HUES48 (cell line): ENCODE measurements at regions not wholly inside any gene's neighbourhood (a gene's known extent, or its start where the extent isn't known, plus 50 kb on each side); places are given as distances from the start of the nearest gene placed in this dataset.
"Not testable (repeated sequence)": the region's sequence is repeated elsewhere in the genome, so short reads cannot be mapped to it uniquely, and the experiment has no call there.

Experiments
- H3K27ac ChIP-seq: one replicate; pipeline ENCODE4 v1.7.0; 2013; ENCODE audit warnings: low read depth, low read length, inconsistent platforms
- H3K27me3 ChIP-seq: 2 replicates; pipeline ENCODE4 v1.6.1; 2013; ENCODE audit warnings: mild to moderate bottlenecking, low read length; ENCODE audit not compliant: control insufficient read depth, insufficient read depth
- H3K36me3 ChIP-seq: 2 replicates; pipeline ENCODE4 v1.6.1; 2013; ENCODE audit warnings: low read length; ENCODE audit not compliant: control insufficient read depth, insufficient read depth
- H3K4me1 ChIP-seq: 2 replicates; pipeline ENCODE4 v1.6.1; 2013; ENCODE audit warnings: mild to moderate bottlenecking, low read length; ENCODE audit not compliant: control insufficient read depth, insufficient read depth
- H3K4me3 ChIP-seq: 2 replicates; pipeline ENCODE4 v1.5.1; 2013; ENCODE audit warnings: mild to moderate bottlenecking, low read depth, low read length
- H3K9ac ChIP-seq: 2 replicates; pipeline ENCODE4 v1.6.1; 2013; ENCODE audit warnings: mild to moderate bottlenecking, low read depth, low read length, moderate library complexity
- H3K9me3 ChIP-seq: 2 replicates; pipeline ENCODE4 v1.6.1; 2013; ENCODE audit warnings: low read length; ENCODE audit not compliant: control insufficient read depth, insufficient read depth

DNA sequence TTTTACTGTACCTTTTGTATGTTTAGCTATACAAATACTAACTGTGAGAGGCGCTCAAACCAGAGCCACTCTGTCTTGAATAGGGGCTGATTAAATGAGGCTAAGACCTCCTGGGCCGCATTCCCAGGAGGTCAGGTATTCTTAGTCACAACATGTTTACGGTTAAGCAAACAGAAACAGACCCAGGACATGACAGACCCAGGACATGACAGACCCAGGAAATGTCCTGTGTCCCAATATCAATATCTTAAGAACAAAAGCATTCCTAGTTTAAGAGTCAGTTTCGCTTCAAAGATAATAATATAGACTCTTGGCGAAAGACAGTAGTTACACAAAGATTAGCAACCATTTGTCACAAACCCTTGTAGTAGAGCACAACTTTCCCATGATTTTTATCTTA, 304.5 kb downstream of the CCSER2 start:
- Histone ChIP-seq H3K27me3 (no peaks in the 10 kb centered on the region), H3K9ac (no peak overlapping the region), H3K36me3 (no peaks in the 10 kb centered on the region), H3K27ac (peak overlapping the region; percentile 77), H3K9me3 (no peaks in the 10 kb centered on the region), H3K4me3 (no peak overlapping the region), H3K4me1 (peaks cover 8% of the 10 kb centered on the region; the same call in 1 of the 2 replicates)

DNA sequence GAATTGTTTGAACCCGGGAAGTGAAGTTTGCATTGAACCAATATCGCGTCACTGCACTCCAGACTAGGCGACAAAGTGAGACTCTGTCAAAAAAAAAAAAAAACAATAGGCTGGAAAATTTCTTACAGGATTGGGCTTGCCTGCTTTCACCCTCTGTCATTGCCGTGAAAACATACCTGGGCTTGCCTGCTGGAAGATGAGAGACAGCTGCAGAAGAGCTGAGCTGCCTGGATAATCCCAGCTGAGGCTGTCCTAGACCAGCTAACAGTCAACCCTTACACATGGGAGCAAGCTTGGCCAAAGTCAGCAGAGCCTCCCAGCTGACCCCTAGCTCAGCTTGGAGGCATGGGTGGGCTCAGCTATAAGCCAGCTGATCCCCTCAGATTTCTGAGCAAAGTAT, 306.2 kb downstream of the CCSER2 start:
- H3K4me3 ChIP-seq: no peak overlapping the region
- no peak overlapping the region for H3K9ac ChIP-seq
- H3K27ac ChIP-seq: no peak overlapping the region
- no peaks in the 10 kb centered on the region for H3K9me3 ChIP-seq
- H3K36me3 ChIP-seq: no peaks in the 10 kb centered on the region
- H3K27me3 ChIP-seq: no peaks in the 10 kb centered on the region
- H3K4me1 ChIP-seq: peaks cover 8% of the 10 kb centered on the region; the same call in 1 of the 2 replicates

DNA sequence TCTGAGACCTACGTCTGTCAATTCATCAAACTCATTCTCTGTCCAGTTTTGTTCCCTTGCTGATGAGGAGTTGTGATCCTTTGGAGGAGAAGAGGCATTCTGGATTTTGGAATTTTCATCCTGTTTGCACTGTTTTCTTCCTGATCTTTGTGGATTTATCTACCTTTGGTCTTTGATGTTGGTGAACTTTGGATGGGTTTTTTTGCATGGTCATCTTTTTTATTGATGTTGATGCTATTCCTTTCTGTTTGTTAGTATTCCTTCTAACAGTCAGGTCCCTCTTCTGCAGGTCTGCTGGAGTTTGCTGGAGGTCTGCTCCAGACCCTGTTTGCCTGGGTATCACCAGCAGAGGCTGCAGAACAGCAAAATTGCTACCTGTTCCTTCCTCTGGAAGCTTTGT, 322.2 kb downstream of the CCSER2 start:
- H3K9ac ChIP-seq, H3K9me3 ChIP-seq: not testable (repeated sequence)

DNA sequence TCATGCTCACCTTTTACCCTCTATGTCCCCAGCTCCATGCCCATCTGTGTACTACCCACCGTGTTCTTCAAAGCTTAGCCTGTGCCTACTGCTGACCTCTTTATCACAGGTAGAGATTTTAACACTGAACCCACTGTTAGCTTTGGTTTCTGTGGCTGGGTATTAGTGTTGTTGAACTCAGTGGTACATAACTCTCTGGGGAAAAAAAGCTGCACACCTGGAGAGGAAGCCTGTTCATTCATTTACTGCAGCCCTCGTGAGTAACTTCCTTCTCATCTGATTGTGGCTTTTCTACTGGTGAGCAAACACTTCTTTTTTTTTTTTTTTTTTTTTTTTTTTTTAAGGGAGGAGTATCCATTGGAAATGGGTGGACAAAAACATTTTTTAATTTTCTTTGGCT, 326.3 kb downstream of the CCSER2 start:
- no peaks in the 10 kb centered on the region for H3K36me3 ChIP-seq
- no peaks in the 10 kb centered on the region for H3K4me1 ChIP-seq
- no peaks in the 10 kb centered on the region for H3K9me3 ChIP-seq
- no peak overlapping the region for H3K4me3 ChIP-seq
- H3K27ac ChIP-seq: no peak overlapping the region
- H3K9ac ChIP-seq: no peak overlapping the region
- H3K27me3 ChIP-seq: no peaks in the 10 kb centered on the region

More for the DNA sequence above, 322.2 kb downstream of the CCSER2 start:
- H3K36me3 ChIP-seq, H3K27ac ChIP-seq, H3K4me1 ChIP-seq, H3K27me3 ChIP-seq, H3K4me3 ChIP-seq: not testable (repeated sequence)

DNA sequence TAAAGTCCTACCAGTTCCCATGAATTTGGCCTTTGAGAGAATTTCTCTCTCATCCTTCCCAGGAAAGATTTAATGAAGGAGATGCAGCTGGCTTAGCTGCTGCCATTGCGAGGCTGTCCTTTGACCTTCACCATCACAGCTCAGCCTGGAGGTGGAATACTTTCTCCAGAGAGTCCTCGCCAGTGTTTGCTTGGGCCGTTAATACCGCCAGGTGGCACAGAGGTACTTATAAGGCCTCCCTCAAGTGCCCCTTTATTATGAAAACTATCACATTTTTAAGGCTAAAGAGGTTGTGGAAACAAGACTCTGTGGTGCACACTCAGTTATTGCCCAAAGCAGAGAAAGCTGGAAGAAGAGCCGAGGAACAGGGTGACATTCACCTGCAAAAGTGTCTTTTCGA, 330.6 kb downstream of the CCSER2 start:
- Histone ChIP-seq H3K4me3 (no peak overlapping the region), H3K4me1 (no peaks in the 10 kb centered on the region), H3K27me3 (no peaks in the 10 kb centered on the region), H3K36me3 (no peaks in the 10 kb centered on the region), H3K9me3 (no peaks in the 10 kb centered on the region), H3K9ac (no peak overlapping the region), H3K27ac (no peak overlapping the region)

DNA sequence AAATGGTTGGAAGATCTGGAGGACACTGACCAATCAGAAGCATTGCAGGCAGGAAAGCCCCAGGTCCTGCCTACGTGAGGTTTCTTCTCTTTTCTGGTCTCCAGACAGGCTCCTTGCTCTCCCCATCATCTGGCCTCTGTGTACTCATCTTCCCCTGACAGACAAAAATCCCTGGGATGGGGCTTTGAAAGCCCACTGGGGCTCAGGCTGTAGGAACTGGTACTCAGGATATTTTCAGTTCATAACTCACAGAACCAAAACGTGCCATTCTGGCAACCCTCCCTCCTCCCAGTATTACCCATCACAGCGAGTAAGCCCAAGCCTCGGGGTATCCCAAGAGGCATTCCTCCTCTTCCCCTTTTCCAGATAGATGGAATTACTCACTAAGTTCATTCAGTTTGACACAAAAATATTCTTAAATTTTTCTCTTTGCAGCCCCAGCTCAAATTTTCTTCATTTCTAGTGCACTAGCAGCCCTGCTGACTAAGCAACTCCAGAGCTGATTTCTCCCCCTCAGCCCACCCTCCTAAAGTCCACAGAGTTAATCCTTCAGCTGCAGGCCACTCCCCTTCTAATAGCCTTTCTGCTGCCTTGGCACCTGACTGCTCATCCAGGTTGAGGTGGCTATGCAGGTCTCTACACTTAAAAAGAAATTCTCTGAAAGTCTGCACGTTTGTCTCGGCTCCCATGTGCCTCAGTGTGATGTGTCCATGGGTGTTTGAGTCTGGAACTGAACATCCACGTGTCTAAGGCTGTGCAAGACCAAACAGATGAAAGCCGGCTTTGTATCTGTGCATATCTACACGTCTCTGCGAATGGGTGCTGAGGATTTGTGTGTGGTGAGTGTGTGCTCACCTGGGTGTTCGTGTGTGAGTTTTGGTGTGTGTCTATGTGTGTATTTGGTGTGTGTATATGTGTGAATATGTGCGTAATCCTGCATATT, 331.4 kb downstream of the CCSER2 start:
- H3K9ac ChIP-seq: no peak overlapping the region
- no peak overlapping the region for H3K27ac ChIP-seq
- no peak overlapping the region for H3K4me3 ChIP-seq
- H3K27me3 ChIP-seq: no peaks in the 10 kb centered on the region
- no peaks in the 10 kb centered on the region for H3K9me3 ChIP-seq
- no peaks in the 10 kb centered on the region for H3K36me3 ChIP-seq
- H3K4me1 ChIP-seq: no peaks in the 10 kb centered on the region

DNA sequence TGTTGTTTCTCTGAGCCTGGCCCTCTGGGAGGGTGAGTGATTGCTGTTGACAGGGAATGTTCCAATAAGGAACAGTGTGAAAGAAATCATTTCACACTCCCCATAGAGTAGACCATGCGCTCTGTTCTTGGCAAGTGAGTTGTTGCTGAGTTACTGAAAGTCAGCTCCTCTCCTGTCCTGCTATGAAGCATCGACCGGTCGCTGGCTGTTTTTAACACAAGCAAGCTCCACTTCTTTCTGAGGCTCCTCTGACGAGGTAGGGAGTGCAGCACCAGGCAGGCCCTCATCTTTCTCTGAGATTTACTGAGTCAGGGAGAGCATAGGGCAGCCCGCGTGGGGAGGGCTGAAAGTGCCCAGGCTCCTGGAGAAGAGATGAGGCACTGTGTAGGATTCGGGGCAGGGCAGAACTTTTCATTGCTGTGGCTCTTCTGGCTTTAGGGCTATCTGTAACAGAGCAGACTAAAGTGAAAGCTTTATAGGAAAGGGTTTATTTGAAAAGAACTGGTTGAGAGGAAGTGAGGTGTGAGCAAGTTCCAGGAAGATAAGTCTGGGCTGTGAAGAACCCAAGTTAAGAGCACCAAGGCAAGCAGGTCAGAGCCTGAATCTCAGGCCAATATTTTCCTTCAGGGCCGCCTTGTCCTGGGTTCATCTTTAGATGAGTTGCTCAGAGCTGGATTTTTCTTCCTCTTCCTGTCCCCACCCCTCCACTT, 332.2 kb downstream of the CCSER2 start:
- no peaks in the 10 kb centered on the region for H3K9me3 ChIP-seq
- H3K4me3 ChIP-seq: no peak overlapping the region
- H3K4me1 ChIP-seq: no peaks in the 10 kb centered on the region
- no peak overlapping the region for H3K27ac ChIP-seq
- H3K36me3 ChIP-seq: no peaks in the 10 kb centered on the region
- H3K27me3 ChIP-seq: no peaks in the 10 kb centered on the region
- no peak overlapping the region for H3K9ac ChIP-seq

DNA sequence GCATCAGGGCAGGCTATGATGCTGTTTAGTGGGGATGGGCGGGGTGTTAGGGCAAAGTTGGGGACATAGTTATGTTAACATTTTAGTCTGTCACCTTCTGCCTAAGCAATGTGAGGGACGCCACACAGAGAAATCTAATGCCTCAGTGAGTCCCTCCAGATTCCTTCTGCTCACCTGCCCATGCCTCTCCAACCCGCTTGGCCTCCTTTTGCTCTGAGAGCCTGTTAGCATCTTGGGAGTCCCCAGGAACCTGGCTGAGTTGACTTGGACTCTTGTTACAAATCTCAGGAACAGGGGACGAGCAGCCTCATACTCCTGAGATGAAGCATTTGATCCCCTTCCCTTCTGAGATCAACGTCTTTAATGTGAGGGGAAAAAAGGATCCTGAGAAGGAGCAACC, 336.8 kb downstream of the CCSER2 start:
- H3K4me1 ChIP-seq: no peaks in the 10 kb centered on the region
- H3K9ac ChIP-seq: no peak overlapping the region
- no peak overlapping the region for H3K4me3 ChIP-seq
- no peaks in the 10 kb centered on the region for H3K9me3 ChIP-seq
- no peaks in the 10 kb centered on the region for H3K27me3 ChIP-seq
- H3K36me3 ChIP-seq: no peaks in the 10 kb centered on the region
- H3K27ac ChIP-seq: no peak overlapping the region

DNA sequence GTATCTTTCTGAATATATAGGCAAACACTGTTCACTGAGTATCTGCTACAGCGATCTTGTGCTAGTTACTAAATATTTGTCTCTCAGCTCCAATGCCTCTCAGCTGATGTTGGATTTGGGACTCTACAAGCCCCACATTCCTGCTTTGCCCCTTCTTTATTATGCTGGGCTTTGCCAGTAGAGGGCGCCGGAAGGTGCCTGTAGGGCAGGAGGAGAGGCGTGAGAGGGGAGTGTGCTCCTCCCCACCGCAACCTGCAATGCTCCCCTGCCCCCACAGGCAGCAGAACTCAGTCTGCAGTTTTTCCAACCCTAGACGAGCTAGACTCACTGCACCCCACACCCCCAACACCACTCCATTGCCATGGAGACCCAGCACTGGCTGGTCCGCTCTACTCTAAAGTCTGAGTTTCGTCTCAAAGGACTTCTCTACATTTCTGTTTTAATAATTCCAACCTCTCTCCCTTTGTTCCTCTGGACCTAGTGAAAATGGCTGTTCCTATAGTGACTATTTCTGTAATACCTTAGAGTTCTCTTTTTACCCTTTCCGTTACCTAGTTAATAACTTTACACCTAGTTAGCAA, 337.6 kb downstream of the CCSER2 start:
- H3K4me1 ChIP-seq: no peaks in the 10 kb centered on the region
- no peaks in the 10 kb centered on the region for H3K36me3 ChIP-seq
- no peak overlapping the region for H3K27ac ChIP-seq
- no peak overlapping the region for H3K4me3 ChIP-seq
- H3K27me3 ChIP-seq: no peaks in the 10 kb centered on the region
- H3K9me3 ChIP-seq: no peaks in the 10 kb centered on the region
- no peak overlapping the region for H3K9ac ChIP-seq

DNA sequence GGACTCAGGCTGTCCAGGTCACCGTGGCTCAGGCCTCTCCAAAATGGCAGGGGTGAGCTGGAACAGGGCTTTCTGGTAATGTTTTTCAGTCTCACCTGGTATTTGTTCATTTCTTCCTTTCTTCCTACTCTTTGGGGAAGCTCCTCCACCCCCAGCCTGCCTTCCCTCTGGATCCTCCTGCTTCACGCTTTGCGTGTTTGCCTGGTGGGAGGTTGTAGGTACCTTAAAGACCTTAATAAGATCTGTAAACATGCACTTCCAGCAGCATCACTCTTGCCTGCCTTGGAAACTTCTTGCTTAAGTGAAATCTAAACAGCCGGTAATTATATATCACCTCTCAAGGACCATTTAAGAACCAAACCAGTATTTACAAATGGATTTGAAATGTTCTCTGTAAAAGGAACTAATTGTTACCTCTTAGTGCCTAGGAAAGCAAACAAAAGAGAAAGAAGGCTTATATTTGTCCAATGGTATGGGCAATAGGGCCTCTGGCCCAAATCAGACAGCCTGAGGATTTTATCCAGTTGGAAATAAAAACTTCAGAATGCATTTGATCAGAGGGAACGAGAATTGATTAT, 339.9 kb downstream of the CCSER2 start:
- H3K36me3 ChIP-seq: no peaks in the 10 kb centered on the region
- no peak overlapping the region for H3K4me3 ChIP-seq

More for the DNA sequence above, 339.9 kb downstream of the CCSER2 start:
- H3K9me3 ChIP-seq: no peaks in the 10 kb centered on the region
- no peaks in the 10 kb centered on the region for H3K27me3 ChIP-seq
- H3K27ac ChIP-seq: no peak overlapping the region
- no peak overlapping the region for H3K9ac ChIP-seq
- H3K4me1 ChIP-seq: no peaks in the 10 kb centered on the region
